IMR-90 (cell line): ENCODE measurements at regions not wholly inside any gene's neighbourhood (a gene's known extent, or its start where the extent isn't known, plus 50 kb on each side); places are given as distances from the start of the nearest gene placed in this dataset.

ENCODE experiments used
- ATAC-seq: fragments of 200-7000 bp; cut with Tn5 transposase; 2 replicates; pipeline ENCODE4 v1.9.1; 2020; ENCODE audit warnings: low read depth, mild to moderate bottlenecking, moderate library complexity
- BruUV-seq: library from RNA; stranded (reverse); fragments of 400-500 nt; replicated peaks from 2 replicates; lab custom pipeline; 2021; lab: Mats Ljungman, UMichigan
- CTCF ChIA-PET: fragments of 300-600 bp; formaldehyde crosslinking; extraction: SDS; loops from one replicate; lab custom pipeline; 2021; ENCODE audit warnings: antibody characterized with exemption; lab: Yijun Ruan, JAX
- POLR2A ChIA-PET: fragments of 300-600 bp; sonication (Branson Sonifier 250); formaldehyde crosslinking; loops from one replicate; lab custom pipeline; 2022; ENCODE audit warnings: antibody characterized with exemption; ENCODE audit not compliant: unreplicated experiment; lab: Charles Lee
- DNase-seq: peaks from one replicate; pipeline ENCODE4 v3.0.0; 2013
- H2AFZ ChIP-seq: replicated peaks from 2 replicates; pipeline ENCODE3; 2013; ENCODE audit warnings: low read length, mild to moderate bottlenecking; ENCODE audit not compliant: poor library complexity
- H2AK5ac ChIP-seq: 2 replicates; pipeline ENCODE4 v1.6.1; 2013; ENCODE audit warnings: low read depth, low read length, inconsistent platforms
- H2AK9ac ChIP-seq: replicated peaks from 2 replicates; pipeline ENCODE3; 2013; ENCODE audit warnings: mild to moderate bottlenecking, low read depth, low read length, moderate library complexity; ENCODE audit not compliant: poor library complexity
- H2BK120ac ChIP-seq: 2 replicates; pipeline ENCODE4 v1.6.1; 2013; ENCODE audit warnings: low read depth, low read length, inconsistent platforms
- H2BK15ac ChIP-seq: 3 replicates; pipeline ENCODE4 v1.6.1; 2013; ENCODE audit warnings: low read depth, low read length, inconsistent platforms
- H2BK20ac ChIP-seq: 2 replicates; pipeline ENCODE4 v1.6.1; 2013; ENCODE audit warnings: low read depth, mild to moderate bottlenecking, inconsistent platforms, low read length, moderate library complexity
- H2BK5ac ChIP-seq: 2 replicates; pipeline ENCODE4 v1.6.1; 2013; ENCODE audit warnings: mild to moderate bottlenecking, low read depth, low read length, inconsistent platforms; ENCODE audit not compliant: poor library complexity, severe bottlenecking
- H3K14ac ChIP-seq: replicated peaks from 2 replicates; pipeline ENCODE4 v1.6.1; 2013; ENCODE audit warnings: low read depth, low read length, inconsistent platforms
- H3K18ac ChIP-seq: 2 replicates; pipeline ENCODE4 v1.6.1; 2013; ENCODE audit warnings: low read depth, low read length, control low read depth
- H3K23ac ChIP-seq: 2 replicates; pipeline ENCODE4 v1.6.1; 2013; ENCODE audit warnings: low read depth, low read length, inconsistent platforms
- H3K27ac ChIP-seq: 2 replicates; pipeline ENCODE4 v1.5.1; 2013; ENCODE audit warnings: mild to moderate bottlenecking, control low read depth, low read length; ENCODE audit not compliant: insufficient read depth
- H3K27me3 ChIP-seq: 2 replicates; pipeline ENCODE4 v1.6.1; 2013; ENCODE audit warnings: low read length; ENCODE audit not compliant: control insufficient read depth, insufficient read depth
- H3K36me3 ChIP-seq: 2 replicates; pipeline ENCODE4 v1.6.1; 2013; ENCODE audit warnings: low read length, mixed read lengths; ENCODE audit not compliant: control insufficient read depth, insufficient read depth
- H3K4ac ChIP-seq: 2 replicates; pipeline ENCODE4 v1.6.1; 2013; ENCODE audit warnings: low read depth, low read length, inconsistent platforms
- H3K4me1 ChIP-seq: 2 replicates; pipeline ENCODE4 v1.6.1; 2013; ENCODE audit warnings: low read length, mixed read lengths; ENCODE audit not compliant: control insufficient read depth, insufficient read depth
- H3K4me2 ChIP-seq: 2 replicates; pipeline ENCODE4 v1.6.1; 2013; ENCODE audit warnings: low read depth, mild to moderate bottlenecking, control low read depth, low read length, moderate library complexity
- H3K4me3 ChIP-seq: 2 replicates; pipeline ENCODE4 v1.5.1; 2013; ENCODE audit warnings: low read depth, mild to moderate bottlenecking, control low read depth, low read length, moderate library complexity; ENCODE audit not compliant: insufficient read depth
- H3K56ac ChIP-seq: 2 replicates; pipeline ENCODE4 v1.6.1; 2013; ENCODE audit warnings: low read length, inconsistent platforms; ENCODE audit not compliant: insufficient read depth; ENCODE audit errors: extremely low read depth
- H3K79me1 ChIP-seq, 2 experiments: 2 replicates each; pipeline ENCODE4 v1.6.1; 2013; ENCODE audit warnings: low read length in 2 of 2, inconsistent platforms in 1 of 2, low read depth in 1 of 2
- H3K9ac ChIP-seq: 2 replicates; pipeline ENCODE4 v1.6.1; 2013; ENCODE audit warnings: low read depth, low read length, control low read depth
- H3K9me1 ChIP-seq: 2 replicates; pipeline ENCODE4 v1.6.1; 2013; ENCODE audit warnings: low read length, inconsistent platforms; ENCODE audit not compliant: insufficient read depth
- H3K9me3 ChIP-seq: 2 replicates; pipeline ENCODE4 v1.6.1; 2013; ENCODE audit warnings: low read length; ENCODE audit not compliant: control insufficient read depth, insufficient read depth
- H4K20me1 ChIP-seq: 2 replicates; pipeline ENCODE4 v1.6.1; 2013; ENCODE audit warnings: low read length, inconsistent platforms; ENCODE audit not compliant: insufficient read depth
- H4K5ac ChIP-seq: 2 replicates; pipeline ENCODE4 v1.6.1; 2013; ENCODE audit warnings: mild to moderate bottlenecking, low read depth, low read length, control low read depth
- H4K8ac ChIP-seq, 2 experiments: 2 replicates each; pipeline ENCODE4 v1.6.1; 2013; ENCODE audit warnings: low read depth in 2 of 2, low read length in 2 of 2, control low read depth in 1 of 2, inconsistent platforms in 1 of 2
- H4K91ac ChIP-seq: 2 replicates; pipeline ENCODE4 v1.6.1; 2013; ENCODE audit warnings: low read depth, low read length, inconsistent platforms; ENCODE audit not compliant: insufficient read depth
- BHLHE40 ChIP-seq: fragments of 150-350 bp; IDR thresholded peaks from 2 replicates; pipeline ENCODE4 v1.6.1; 2016; ENCODE audit warnings: mild to moderate bottlenecking, low read depth, low read length
- CEBPB ChIP-seq: IDR thresholded peaks from 2 replicates; pipeline ENCODE4 v1.6.1; 2012; ENCODE audit warnings: low read depth, low read length, improper control_type of control experiment
- CHD1 ChIP-seq: IDR thresholded peaks from 2 replicates; pipeline ENCODE4 v1.6.1; 2012; ENCODE audit warnings: low read depth, low read length, improper control_type of control experiment
- FOS ChIP-seq: fragments of 150-350 bp; IDR thresholded peaks from 2 replicates; pipeline ENCODE4 v1.6.1; 2016; ENCODE audit warnings: low read depth, low read length
- MAFK ChIP-seq: IDR thresholded peaks from 2 replicates; pipeline ENCODE4 v1.6.1; 2012; ENCODE audit warnings: low read depth, low read length, improper control_type of control experiment
- MAZ ChIP-seq: IDR thresholded peaks from 2 replicates; pipeline ENCODE4 v1.6.1; 2012; ENCODE audit warnings: low read depth, mild to moderate bottlenecking, low read length, improper control_type of control experiment, moderate library complexity, borderline replicate concordance
- MXI1 ChIP-seq: IDR thresholded peaks from 2 replicates; pipeline ENCODE4 v1.6.1; 2012; ENCODE audit warnings: low read depth, mild to moderate bottlenecking, low read length, moderate library complexity, borderline replicate concordance
- NFE2L2 ChIP-seq: fragments of 150-350 bp; IDR thresholded peaks from 2 replicates; pipeline ENCODE4 v1.6.1; 2016; ENCODE audit warnings: low read depth, mild to moderate bottlenecking, low read length
- POLR2A ChIP-seq: IDR thresholded peaks from 2 replicates; pipeline ENCODE4 v1.6.1; 2012; ENCODE audit warnings: mild to moderate bottlenecking, low read depth, low read length
- RAD21 ChIP-seq: IDR thresholded peaks from 2 replicates; pipeline ENCODE4 v1.6.1; 2012; ENCODE audit warnings: low read length, improper control_type of control experiment
- RCOR1 ChIP-seq: IDR thresholded peaks from 2 replicates; pipeline ENCODE4 v1.6.1; 2012; ENCODE audit warnings: mild to moderate bottlenecking, low read length, improper control_type of control experiment; ENCODE audit not compliant: insufficient replicate concordance
- RFX5 ChIP-seq: IDR thresholded peaks from 2 replicates; pipeline ENCODE4 v1.8.0; 2012; ENCODE audit warnings: low read depth, mild to moderate bottlenecking, low read length, moderate library complexity
- SMC3 ChIP-seq: fragments of 150-350 bp; IDR thresholded peaks from 2 replicates; pipeline ENCODE4 v1.6.1; 2016; ENCODE audit warnings: low read depth, mild to moderate bottlenecking, antibody characterized with exemption, low read length, moderate library complexity
- WGBS, 2 experiments: methylation state at CpG; one replicate each; pipeline versions ENCODE4 v1.1.5 to v1.1.7; 2013; ENCODE audit warnings: missing lambda C conversion rate in 2 of 2; ENCODE audit not compliant: insufficient read length in 1 of 2; ENCODE audit errors: extremely low coverage in 2 of 2; 5-methylcytosine and 5-hydroxymethylcytosine counted together
- dilution Hi-C: fragments of 300-500 bp; cut with HindIII; formaldehyde crosslinking; loops from one replicate; pipeline ENCODE4 v1.14.3; 2018; ENCODE audit warnings: low sequenced_read_pairs; ENCODE audit not compliant: unreplicated experiment
- in situ Hi-C: fragments of 300-500 bp; cut with MboI; formaldehyde crosslinking; loops from 3 replicates; pipeline ENCODE4 v1.14.3; 2019; ENCODE audit warnings: low sequenced_read_pairs, inconsistent platforms, mixed read lengths
- intact Hi-C: fragments of 100-400 bp; cut with micrococcal nuclease; formaldehyde crosslinking; loops from 2 replicates; pipeline ENCODE4 v1.10.0; 2022
- TF ChIP-seq, protein P1 (sequence below): fragments of 150-350 bp; IDR thresholded peaks from 2 replicates; pipeline ENCODE4 v1.6.1; 2017; ENCODE audit warnings: mild to moderate bottlenecking, antibody characterized with exemption, low read length, low read depth
- TF ChIP-seq, protein P2 (sequence below): fragments of 150-350 bp; IDR thresholded peaks from 2 replicates; pipeline ENCODE4 v1.6.1; 2016; ENCODE audit warnings: low read depth, mild to moderate bottlenecking, low read length, moderate library complexity, borderline replicate concordance
- TF ChIP-seq, protein P3 (sequence below): conservative IDR thresholded peaks from 2 replicates; pipeline ENCODE4 v1.5.1; 2012; ENCODE audit warnings: mild to moderate bottlenecking, low read depth, low read length, improper control_type of control experiment

DNA sequence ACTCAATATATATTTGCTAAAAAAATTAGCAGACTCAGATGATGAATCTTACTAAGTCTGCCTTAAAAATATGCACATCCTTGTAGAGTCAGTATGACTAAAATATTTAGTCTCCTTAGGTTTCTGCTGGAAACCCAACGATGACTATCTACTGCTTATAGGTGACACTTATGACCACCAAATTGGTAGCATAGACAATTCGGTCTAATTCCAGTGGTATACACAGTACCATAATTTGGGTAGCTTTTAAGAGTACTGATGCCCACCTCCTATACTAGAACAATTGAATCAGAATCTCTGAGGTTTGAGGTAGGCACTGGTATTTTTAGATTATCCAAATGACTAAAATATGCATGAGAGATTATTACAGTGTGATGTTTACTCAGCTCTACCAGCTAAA, 740.8 kb upstream of the ZEB2 start:
- H3K27me3 ChIP-seq = no peaks in the 10 kb centered on the region
- H3K4me2 ChIP-seq = no peak overlapping the region
- H3K4ac ChIP-seq = no peak overlapping the region
- no peak overlapping the region for H2BK15ac ChIP-seq
- H2AK5ac ChIP-seq = no peak overlapping the region
- no peaks in the 10 kb centered on the region for H4K20me1 ChIP-seq
- H3K23ac ChIP-seq = no peak overlapping the region
- H2BK20ac ChIP-seq = no peak overlapping the region
- H3K4me3 ChIP-seq = no peak overlapping the region
- no peak overlapping the region for H2AK9ac ChIP-seq
- no peak overlapping the region for H3K18ac ChIP-seq
- H4K5ac ChIP-seq = no peak overlapping the region
- no peak overlapping the region for H3K27ac ChIP-seq
- ChIA-PET CTCF (no interaction called here), POLR2A (no interaction called here)
- no peak overlapping the region for H2AFZ ChIP-seq
- H3K14ac ChIP-seq = no peak overlapping the region
- no peak overlapping the region for H4K8ac ChIP-seq
- BruUV-seq = no TSS peak
- TF ChIP-seq RCOR1 (no peak), MAZ (no peak), MAFK (no peak), RFX5 (no peak), FOS (no peak), NFE2L2 (no peak), BHLHE40 (no peak), CEBPB (no peak), POLR2A (no peak), RAD21 (no peak), SMC3 (no peak), CHD1 (no peak), MXI1 (no peak)
- TF ChIP-seq, protein P1, sequence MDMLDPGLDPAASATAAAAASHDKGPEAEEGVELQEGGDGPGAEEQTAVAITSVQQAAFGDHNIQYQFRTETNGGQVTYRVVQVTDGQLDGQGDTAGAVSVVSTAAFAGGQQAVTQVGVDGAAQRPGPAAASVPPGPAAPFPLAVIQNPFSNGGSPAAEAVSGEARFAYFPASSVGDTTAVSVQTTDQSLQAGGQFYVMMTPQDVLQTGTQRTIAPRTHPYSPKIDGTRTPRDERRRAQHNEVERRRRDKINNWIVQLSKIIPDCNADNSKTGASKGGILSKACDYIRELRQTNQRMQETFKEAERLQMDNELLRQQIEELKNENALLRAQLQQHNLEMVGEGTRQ = no peak
- TF ChIP-seq, protein P2, sequence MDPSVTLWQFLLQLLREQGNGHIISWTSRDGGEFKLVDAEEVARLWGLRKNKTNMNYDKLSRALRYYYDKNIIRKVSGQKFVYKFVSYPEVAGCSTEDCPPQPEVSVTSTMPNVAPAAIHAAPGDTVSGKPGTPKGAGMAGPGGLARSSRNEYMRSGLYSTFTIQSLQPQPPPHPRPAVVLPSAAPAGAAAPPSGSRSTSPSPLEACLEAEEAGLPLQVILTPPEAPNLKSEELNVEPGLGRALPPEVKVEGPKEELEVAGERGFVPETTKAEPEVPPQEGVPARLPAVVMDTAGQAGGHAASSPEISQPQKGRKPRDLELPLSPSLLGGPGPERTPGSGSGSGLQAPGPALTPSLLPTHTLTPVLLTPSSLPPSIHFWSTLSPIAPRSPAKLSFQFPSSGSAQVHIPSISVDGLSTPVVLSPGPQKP = no peak
- TF ChIP-seq, protein P3, sequence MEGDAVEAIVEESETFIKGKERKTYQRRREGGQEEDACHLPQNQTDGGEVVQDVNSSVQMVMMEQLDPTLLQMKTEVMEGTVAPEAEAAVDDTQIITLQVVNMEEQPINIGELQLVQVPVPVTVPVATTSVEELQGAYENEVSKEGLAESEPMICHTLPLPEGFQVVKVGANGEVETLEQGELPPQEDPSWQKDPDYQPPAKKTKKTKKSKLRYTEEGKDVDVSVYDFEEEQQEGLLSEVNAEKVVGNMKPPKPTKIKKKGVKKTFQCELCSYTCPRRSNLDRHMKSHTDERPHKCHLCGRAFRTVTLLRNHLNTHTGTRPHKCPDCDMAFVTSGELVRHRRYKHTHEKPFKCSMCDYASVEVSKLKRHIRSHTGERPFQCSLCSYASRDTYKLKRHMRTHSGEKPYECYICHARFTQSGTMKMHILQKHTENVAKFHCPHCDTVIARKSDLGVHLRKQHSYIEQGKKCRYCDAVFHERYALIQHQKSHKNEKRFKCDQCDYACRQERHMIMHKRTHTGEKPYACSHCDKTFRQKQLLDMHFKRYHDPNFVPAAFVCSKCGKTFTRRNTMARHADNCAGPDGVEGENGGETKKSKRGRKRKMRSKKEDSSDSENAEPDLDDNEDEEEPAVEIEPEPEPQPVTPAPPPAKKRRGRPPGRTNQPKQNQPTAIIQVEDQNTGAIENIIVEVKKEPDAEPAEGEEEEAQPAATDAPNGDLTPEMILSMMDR = no peak
- H3K56ac ChIP-seq = no peak overlapping the region
- ATAC-seq = no peak
- WGBS, 2 experiments = no CpG with 5 or more reads among the region's 2 CpGs
- H3K79me1 ChIP-seq = no peaks in the 10 kb centered on the region
- no peak overlapping the region for H2BK5ac ChIP-seq
- no peak for DNase-seq
- H4K91ac ChIP-seq = no peak overlapping the region
- no peaks in the 10 kb centered on the region for H3K4me1 ChIP-seq
- 0 out of 2 replicates have a peak, but pooled peaks cover 2% of the 10 kb centered on the region for H3K9me1 ChIP-seq
- in situ Hi-C loops = no loop called here
- H3K9me3 ChIP-seq = no peaks in the 10 kb centered on the region
- H3K9ac ChIP-seq = no peak overlapping the region
- intact Hi-C loops = loop anchor here (10.0 kb wide), 1 partner anchor 736 kb away; the partner anchor contains the start of gene ZEB2
- no peaks in the 10 kb centered on the region for H3K36me3 ChIP-seq
- dilution Hi-C loops = no loop called here
- no peak overlapping the region for H2BK120ac ChIP-seq
